HG03066 (cell line): ENCODE measurements at regions not wholly inside any gene's neighbourhood (a gene's known extent, or its start where the extent isn't known, plus 50 kb on each side); places are given as distances from the start of the nearest gene placed in this dataset.
"Not testable (repeated sequence)": the region's sequence is repeated elsewhere in the genome, so short reads cannot be mapped to it uniquely, and the experiment has no call there.

ENCODE experiments used
- ATAC-seq: cut with Tn5 transposase; IDR thresholded peaks from one replicate; pipeline ENCODE4 v1.9.1; 2021; ENCODE audit warnings: low read depth; ENCODE audit not compliant: unreplicated experiment

DNA sequence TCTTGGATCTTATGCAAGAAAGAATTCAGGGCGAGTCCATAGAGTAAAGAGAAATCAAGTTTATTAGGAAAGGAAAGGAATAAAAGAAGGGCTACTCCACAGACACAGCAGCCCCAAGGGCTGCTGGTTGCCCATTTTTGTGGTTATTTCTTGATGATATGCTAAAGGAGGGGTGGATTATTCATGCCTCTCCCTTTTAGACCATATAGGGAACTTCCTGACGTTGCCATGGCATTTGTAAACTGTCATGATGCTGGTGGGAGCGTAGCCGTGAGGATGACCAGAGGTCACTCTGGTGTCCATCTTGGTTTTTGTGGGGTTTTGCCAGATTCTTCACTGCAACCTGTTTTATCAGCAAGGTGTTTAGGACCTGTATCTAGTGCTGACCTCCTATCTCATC, 115.4 kb upstream of the CARD11 start:
- no peak for ATAC-seq

DNA sequence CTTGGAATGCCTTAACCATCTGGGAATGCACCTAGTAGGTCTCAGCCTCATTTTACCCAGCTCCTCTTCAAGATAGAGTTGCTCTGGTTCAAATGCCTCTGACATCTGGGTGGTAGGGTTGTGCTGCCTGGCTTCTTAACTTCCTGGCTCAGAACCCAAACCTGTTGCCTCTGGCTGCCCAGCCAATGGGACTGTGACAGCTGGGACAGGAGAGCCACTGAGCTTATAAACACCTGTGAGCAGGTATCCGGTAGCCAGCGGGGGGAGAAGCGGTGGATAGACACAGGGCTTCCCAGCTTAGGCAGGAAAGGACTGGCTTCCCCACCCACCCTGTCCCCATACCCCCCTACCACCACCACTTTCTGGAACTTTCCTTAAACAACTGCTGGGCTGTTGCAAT, 115.8 kb upstream of the CARD11 start:
- ATAC-seq, result no peak

DNA sequence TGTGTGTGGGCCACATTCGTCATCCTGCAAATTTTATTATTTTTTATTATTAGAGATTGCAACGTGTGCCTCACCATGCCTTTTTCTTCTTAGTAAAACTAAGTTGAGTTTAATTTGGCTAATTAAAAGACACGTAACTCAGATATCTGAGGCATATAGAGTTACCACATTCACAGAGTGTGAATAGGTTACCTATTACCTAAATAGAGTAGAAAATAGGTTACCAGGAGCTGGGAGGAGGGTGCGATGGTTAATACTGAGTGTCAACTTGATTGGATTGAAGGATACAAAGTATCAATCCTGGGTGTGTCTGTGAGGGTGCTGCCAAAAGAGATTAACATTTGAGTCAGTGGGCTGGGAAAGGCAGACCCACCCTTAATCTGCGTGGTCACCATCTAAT, 116.3 kb upstream of the CARD11 start:
- not testable (repeated sequence) for ATAC-seq

DNA sequence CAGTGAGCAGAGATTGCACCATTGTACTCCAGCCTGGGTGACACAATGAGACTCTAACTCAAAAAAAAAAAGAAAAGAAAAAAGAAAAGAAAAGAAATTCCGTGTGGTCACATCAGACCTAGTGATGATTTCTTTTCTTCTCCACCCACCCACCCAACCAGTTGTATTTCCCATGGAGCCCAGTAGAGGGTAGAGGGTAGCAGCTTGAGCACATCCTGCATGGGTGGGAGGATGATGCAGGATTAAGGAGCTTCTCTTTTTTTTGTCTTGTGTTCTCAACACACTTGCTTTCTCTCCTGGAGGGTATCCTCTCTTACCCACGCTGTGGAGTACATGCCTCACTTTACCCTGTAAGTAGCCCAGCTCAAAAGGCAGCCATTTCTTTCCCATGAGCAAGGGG, 118.6 kb upstream of the CARD11 start:
- ATAC-seq, result no peak

DNA sequence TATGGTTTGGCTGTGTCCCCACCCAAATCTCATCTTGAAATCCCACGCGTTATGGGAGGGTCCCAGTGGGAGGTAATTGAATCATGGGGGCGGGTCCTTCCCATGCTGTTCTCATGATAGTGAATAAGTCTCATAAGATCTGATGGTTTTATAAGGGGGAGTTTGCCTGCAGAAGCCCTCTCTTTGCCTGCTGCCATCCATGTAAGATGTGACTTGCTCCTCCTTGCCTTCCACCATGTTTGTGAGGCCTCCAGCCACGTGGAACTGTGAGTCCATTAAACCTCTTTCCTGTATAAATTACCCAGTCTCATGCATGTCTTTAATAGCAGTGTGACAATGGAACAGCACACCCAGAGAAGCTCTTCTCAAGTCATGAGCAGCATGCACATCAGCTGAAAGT, 119.1 kb upstream of the CARD11 start:
- not testable (repeated sequence) for ATAC-seq

DNA sequence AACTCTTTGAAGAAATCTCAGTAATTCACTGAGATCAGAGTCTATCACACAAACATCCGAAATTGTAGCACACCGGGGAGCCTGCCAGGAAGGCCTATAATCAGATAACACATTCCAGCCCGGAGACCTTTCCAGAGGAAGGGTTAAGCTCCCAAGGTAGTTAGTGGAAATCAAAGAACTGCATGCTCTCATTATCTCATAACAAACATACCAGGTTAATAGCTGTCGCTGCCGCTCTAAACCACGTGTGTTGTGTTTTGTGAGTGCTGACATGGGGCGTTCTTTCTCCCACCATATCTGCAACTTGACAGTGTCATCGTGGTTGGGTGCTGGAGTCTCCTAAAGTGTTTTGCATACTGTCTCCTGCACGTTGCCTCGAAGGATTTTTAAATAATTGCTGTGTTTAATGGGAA, 120.7 kb upstream of the CARD11 start:
- no peak for ATAC-seq

DNA sequence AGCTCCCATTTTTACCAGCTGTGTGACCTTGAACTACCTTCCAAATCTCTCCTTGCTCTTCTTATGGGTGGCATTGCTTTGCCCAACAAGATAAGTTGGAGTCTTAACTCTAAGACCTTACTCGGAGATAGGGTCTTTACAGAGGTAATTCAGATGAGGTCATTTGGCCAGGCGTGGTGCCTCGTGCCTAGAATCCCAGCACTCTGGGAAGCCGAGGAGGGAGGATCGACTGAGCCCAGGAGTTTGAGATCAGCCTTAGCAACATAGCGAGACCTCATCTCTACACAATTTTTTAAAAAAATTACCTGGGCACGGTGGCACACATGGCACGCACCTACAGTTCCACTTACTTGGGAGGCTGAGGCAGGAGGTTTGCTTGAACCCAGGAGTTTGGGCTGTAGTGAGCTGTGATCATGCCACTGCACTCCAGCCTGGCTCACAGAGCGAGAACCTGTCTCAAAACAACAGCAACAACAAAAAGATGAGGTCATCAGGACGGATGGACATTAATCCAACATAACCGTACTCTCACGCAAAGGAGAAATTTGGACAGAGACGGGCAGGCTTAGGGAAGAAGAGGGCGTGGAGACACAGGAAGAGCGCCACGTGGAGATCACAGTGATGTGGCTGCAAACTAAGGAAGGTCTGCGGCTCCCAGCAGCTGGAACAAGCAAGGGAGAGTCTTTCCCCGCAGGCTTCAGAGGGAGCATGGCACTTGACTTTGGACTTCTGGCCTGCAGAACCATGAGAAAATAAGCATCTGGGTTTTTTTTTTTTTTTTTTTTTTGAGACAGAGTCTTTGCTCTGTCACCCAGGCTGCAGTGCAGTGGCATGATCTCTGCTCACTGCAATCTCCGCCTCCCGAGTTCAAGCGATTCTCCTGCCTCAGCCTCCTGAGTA, 122.3 kb upstream of the CARD11 start:
- ATAC-seq, result no peak

DNA sequence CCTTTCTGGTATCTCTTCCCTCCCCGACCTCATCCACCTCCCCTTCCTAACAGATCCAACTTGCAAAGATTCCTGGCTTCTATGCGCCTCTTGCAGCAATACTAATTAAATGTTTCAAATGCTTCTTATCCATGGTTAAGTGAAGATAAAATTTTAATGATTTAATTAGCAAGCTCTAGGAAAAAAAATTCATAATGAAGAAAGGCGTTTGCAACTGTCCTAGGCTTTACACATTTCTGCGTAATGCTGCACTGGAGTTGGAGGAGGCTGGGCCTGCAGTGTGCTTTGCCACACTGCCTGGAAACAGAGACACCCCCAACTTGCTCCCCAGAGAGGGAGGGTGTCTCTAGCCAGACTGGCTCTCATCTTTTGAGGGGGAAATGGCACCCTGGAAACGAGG, 123.9 kb upstream of the CARD11 start:
- no peak for ATAC-seq

DNA sequence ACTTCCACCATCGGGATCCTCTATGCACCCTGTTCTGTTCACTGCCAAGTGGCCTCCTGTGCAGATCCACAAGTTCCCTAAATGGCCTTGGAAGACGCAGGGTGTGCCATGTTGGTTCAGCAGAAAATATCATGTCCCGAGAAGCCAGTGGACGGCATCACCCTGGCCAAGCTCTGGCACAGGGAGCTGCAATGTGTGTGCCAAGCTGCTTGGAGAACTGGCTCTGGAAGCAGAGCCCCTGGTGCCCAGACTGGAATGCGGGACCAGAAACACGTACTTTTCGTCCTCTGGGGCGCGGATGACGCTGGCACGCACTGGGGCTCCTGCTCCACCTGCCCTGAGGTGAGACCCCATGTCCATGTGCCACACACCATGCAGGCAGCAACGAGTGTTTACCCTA, 124.7 kb upstream of the CARD11 start:
- no peak for ATAC-seq

DNA sequence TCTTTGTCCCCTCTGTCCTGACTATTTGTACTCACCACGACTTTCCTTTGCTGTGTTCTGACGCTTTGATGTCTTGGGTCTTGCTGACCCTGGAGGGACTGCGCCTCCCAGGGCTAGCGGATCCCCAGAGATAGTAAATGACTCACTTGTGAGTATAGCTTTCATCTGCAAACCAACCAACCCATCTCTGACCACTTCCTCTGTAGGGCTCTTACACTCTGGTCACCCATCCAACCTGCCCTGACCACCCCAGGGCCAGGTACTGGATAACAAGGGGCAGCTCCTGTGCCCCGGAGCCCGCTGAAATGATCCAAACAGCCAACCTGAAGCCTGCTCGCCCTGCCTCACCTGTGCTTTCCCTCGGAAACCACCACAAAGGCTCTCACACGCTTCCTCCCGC, 125.2 kb upstream of the CARD11 start:
- ATAC-seq, result no peak

DNA sequence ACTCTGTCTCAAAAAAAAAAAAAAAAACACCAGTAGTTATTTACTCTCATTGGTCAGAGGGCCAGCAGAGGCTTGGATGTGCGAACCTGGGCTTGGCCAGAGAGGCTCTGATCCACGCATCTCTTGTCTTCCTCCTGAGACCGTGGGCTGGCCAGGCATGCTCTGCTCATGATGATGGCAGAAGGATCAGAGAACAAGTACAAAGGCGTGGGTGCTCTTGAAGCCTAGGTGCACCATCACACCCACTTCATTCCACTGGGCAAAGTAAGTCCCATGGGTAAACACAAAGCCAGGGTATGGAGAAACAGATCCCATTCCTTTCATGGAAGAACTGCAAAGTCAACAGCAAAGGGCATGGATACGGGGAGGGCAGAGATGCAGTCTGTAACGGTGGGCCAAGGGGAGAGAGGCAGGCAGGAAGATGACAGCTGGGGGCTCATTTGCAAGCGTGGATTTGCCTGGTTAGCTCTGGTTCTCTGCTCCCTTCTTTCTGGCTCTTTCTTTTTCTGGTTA, 128.2 kb upstream of the SDK1 start:
- no peak for ATAC-seq

DNA sequence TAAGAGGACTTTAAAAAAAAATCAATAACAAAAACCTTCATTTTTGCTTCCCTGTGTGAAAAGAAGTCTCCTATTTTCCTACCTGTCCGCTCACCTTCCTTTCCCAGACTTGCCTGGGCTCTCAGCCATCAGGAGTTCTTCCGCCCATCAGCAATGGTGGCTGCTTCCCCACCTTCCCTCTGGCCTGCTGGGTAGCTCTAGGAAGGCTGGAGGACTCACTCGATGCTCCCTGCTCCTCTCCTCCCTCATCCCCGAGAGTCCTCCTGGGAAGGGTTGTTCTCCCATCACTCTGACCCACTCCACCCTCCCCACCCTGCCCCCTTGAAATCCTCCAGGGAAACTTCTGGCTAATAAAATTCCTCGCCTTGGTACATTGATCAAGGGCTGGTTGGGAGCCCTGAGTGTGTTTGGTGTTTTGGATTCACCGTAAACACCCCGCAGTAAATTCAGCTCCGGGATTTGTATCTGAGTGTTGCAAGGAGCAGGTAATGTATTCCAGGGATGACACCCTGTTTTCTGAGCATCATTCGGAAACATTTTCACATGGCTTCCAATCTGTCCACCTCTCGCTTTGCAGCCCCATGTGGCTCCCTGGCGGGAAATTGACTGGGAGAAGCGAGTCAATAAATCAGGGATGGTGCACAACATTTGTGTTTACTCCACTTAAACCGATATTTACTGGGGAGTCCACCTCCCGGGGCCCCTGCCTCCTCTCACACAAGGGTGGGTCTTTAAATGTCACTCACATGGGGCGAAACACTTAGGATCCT, 126.4 kb upstream of the SDK1 start:
- no peak for ATAC-seq

DNA sequence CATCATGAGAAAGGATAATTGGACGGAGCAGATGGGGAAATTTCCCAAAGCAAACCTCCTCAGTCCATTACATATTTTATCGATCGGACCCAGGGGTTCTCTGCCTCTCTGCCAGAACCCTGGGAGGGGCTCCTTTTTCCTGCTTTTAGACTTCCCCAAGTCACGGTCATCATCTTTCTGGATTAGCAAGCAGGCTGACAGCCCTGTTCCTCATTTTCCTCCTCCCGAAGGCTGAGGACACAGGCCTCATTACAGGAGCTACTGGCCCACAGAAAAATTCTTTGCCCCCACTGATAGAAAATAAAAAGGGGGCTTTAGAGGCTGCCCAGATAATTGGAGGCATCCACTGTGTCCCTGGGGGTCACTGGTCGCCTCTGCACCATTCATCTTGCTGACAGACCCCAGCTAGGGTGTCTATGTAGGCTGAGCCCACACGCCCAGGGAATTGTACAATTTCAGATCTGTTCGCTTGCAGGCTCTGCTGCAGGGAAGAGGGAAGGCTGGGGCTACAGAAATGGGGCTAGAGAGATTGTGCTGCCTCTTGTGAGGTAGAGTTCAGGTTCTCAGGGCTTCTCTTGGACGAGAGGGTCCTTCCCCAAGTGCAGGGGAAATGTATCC, 125.7 kb upstream of the SDK1 start:
- no peak for ATAC-seq

DNA sequence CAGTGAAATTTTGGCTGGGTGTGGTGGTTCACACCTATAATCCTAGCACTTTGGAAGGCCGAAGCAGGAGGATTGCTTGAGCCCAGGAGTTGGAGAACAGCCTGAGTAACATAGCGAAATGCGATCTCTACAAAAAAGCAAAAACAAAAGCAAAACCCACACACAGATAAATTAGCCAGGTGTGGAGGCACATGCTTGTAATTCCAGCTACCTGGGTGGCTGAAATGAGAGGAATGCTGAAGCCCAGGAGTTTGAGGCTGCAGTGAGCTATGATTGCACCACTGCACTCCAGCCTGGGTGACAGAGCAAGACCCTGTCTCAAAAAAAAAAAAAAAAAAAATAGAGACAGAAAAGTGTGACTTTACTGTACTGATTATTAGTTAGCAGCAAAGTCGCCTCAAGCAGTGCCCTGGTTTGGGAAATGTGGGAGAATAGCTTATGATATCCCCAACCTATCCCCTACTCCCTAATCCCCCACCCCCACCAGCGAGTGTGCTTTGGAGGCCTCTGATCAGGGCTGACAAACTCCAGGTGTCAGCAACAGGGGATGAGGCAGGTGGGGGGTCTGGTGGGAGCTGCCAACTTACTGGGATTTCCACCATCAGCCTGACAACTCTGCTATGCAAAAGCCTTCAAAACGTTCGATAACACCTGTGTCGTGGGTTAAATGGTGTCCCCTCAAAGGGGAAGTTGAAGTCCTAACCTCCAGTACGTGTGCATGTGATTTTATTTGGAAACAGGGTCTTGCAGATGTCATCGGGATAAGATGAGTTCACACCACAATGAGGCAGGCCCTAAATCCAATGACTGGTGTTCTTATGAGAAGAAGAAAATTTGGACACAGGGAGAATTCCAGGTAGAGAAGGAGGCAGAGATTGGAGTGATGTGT, 124.7 kb upstream of the SDK1 start:
- no peak for ATAC-seq

DNA sequence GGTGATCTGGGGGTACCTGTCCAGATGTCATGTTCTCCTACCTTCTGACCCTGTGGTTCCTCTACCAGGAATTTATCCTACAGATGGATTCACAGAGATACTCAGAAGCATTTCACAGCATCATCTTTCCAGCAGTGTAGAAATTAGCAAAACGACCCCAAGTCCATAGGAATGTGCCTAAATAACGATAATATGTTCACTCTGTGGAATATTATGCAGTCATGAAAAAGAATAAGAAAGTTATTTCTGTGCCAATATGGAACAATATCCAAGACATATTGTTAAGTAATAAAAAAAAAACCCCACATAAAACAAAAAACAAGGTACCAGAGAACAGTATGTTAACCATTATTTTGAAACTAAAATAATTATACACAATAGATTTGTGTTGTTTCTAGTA, 123.8 kb upstream of the SDK1 start:
- no peak for ATAC-seq

DNA sequence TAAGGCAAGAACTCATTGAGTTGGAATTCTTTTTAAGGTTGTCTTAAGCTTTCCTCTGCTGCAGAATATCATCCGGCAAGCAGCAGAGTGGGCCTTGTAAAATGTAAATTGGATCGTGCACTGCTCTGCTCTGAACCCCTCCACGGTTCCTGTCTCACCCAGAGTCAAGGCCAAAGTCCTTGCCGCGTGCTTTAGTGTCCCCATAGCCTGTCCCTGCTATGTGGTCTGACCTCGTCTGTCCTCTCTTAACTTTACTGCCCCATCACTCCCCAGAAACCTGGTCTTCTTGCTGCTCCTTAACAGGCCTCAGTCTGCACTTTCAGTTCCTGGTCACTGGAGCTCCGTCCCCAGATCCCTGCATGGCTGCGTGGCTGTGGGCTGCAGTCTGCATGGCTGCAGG, 121.6 kb upstream of the SDK1 start:
- ATAC-seq, result no peak

DNA sequence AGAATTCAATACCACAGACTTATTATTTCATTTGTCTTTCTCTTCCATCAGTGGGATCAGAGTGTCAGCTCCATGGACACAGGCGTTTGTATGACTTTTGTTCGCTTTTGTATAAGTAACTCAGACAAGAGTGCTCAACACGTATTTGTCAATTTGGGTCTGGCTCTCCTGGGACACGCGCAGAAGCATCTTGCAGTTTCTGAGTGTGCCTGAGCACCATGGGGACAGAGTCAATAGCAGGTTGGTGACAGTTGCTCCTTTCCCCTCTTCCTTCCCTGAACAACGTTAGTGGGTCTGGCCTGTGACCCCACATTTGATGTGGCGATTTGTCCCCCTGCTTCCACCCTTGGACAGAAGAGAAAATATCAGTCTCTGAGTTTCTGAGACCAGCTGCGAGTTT, 120.4 kb upstream of the SDK1 start:
- ATAC-seq, result no peak

DNA sequence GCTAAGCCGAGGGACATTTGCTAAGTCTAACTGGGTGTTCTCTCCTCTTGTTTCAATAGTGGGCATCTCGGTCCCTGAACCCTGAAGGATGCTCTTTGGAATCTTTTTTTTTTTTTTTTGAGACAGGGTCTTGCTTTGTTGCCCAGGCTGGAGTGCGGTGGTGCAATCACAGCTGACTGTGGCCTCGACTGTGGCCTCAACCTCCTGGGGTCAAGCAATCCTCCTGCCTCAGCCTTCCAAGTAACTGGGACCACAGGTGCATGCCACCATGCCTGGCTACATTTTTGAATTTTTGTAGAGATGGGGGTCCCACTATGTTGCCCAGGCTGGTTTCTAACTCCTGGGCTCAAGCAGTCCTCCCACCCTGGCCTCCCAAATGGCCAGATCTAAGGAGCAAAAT, 119.0 kb upstream of the SDK1 start:
- ATAC-seq, result not testable (repeated sequence)

DNA sequence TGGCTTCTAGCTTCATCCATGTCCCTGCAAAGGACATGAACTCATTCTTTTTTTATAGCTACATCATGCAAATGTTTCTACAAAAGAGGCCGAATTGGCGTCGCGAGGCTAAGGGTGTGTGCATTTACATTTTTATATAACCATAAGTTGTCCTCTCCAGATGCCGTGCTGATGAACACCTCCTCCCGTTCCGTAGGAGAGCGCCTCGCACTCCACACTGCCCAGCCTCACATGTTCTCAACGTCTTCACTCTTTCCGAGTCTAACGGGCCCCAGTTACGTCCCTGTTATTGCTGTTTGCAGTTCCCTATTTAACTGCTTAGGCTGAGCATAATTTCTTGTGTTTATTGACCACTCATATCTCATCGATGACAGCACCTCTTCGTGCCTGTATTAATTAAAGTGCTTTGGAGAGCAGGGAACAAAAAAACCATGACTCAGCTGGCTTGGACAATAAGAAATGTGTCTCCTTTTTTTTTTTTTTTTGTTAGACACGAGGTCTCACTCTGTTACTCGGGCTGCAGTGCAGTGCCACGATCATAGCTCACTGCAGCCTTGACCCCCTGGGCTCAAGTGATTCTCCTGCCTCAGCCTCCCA, 113.5 kb upstream of the SDK1 start:
- no peak for ATAC-seq

DNA sequence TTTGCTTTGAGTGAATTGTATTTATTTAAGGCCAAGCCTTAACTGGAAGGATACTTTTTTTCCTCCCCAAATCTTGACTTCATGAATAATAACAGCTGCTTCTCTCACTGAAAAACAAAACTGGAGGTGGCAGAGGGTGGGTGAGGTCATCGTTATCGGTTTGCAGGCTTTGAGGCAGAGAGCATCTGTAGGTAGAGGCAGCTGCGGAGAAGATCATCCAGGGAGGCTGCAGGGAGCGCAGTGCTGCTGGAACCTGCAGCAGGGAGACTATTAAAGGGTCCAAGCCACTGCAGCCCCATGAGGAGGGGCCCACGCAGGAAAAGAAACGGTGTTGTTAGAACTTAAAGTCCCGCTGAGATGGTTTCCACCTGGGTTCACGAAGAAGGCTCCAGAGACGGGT, 112.1 kb upstream of the SDK1 start:
- ATAC-seq, result no peak
